22Rv1 (cell line): ENCODE measurements at regions not wholly inside any gene's neighbourhood (a gene's known extent, or its start where the extent isn't known, plus 50 kb on each side); places are given as distances from the start of the nearest gene placed in this dataset.
"Not testable (repeated sequence)": the region's sequence is repeated elsewhere in the genome, so short reads cannot be mapped to it uniquely, and the experiment has no call there.

Source experiments
- H3K27ac ChIP-seq: fragments of 450-650 bp; 2 replicates; pipeline ENCODE4 v1.5.1; 2017
- ZFX ChIP-seq: fragments of 450-650 bp; IDR thresholded peaks from 2 replicates; pipeline ENCODE4 v1.6.1; 2017; ENCODE audit warnings: antibody characterized with exemption, borderline replicate concordance
- TF ChIP-seq, protein P1 (sequence below): fragments of 450-650 bp; IDR thresholded peaks from 2 replicates; pipeline ENCODE4 v1.5.1; 2017; ENCODE audit warnings: mild to moderate bottlenecking

DNA sequence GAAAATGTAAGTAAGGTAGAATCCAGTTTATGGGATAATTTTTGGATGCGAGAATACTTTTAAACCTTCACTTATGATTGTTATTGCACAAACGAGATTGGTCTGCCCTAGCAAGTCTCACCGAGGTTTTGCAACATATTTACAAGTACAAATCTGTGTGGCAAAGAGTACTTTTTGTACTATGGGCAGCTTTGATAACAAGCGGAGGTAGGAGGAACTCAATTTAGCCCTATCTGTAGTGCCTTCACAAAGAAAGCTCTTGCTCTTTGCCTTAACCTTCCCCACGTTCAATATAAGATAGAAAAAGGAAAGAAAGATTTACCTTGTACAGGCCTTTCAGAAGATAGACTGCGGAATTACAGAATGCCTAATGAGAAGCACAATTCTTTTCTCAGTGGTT, 77.5 kb upstream of the HIVEP1 start:
- no peak overlapping the region for H3K27ac ChIP-seq
- TF ChIP-seq, protein P1, sequence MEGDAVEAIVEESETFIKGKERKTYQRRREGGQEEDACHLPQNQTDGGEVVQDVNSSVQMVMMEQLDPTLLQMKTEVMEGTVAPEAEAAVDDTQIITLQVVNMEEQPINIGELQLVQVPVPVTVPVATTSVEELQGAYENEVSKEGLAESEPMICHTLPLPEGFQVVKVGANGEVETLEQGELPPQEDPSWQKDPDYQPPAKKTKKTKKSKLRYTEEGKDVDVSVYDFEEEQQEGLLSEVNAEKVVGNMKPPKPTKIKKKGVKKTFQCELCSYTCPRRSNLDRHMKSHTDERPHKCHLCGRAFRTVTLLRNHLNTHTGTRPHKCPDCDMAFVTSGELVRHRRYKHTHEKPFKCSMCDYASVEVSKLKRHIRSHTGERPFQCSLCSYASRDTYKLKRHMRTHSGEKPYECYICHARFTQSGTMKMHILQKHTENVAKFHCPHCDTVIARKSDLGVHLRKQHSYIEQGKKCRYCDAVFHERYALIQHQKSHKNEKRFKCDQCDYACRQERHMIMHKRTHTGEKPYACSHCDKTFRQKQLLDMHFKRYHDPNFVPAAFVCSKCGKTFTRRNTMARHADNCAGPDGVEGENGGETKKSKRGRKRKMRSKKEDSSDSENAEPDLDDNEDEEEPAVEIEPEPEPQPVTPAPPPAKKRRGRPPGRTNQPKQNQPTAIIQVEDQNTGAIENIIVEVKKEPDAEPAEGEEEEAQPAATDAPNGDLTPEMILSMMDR: no peak
- no peak for TF ChIP-seq ZFX

DNA sequence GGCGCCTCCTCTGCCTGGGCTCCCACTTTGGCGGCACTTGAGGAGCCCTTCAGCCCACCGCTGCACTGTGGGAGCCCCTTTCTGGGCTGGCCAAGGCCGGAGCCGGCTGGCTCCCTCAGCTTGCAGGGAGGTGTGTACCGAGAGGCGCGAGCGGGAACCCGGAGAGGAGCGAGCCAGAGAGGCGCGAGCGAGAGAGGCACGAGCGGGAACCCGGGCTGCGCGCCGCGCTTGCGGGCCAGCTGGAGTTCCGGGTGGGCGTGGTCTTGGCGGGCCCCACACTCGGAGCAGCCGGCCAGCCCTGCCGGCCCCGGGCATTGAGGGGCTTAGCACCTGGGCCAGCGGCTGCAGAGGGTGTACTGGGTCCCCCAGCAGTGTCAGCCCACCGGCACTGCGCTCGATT, 79.2 kb upstream of the HIVEP1 start:
- H3K27ac ChIP-seq: not testable (repeated sequence)

DNA sequence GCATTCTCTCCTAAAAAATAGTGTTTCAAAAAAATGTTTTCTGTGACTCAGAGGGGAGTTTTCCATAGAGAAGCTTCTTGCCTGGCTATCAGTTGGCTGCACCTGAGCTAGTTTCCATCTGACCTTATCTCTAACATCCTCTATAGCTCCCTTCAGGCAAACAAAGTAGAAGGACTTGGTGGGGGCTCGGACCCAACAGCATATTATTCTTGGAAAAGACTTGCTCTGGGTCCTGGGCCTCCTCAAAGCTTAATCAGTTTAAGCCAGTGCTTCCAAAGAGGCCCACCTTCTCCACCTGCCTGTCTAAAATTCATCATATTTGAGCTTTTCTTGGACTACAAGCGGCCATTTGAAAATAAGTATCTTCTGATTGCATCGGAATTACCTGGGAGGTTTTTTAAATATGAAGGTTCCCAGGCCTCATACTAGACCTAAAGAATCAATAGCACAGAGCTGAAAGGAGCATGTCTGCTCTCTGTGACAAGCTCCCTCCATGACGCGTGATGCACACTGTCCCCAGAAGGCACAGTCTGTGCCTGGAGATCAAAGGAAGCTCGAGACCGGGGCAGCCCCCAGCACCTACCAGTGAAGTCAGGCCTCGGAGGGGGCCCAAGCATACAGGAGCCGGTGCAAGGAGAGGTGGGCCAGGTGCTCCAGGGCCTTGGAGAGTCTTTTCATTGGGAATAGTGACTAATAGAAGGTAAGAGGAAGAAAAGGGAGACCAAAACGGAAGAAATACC, 80.6 kb upstream of the HIVEP1 start:
- no peak overlapping the region for H3K27ac ChIP-seq
- TF ChIP-seq, protein P1: no peak
- TF ChIP-seq ZFX: no peak

DNA sequence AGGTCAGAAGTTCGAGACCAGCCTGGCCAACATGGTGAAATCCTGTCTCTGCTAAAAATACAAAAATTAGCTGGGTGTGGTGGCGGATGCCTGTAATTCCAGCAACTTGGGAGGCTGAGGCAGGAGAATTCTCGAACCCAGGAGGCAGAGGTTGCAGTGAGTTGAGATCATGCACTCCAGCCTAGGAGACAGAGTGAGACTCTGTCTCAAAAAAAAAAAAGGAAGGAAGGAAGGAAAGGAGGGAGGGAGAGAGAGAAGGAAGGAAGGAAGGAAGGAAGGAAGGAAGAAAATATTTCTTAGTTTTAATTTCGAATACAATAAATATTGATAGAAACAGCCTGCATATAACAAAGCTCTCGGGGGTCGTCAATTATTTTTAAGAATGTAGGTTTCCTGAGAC, 81.3 kb upstream of the HIVEP1 start:
- H3K27ac ChIP-seq: not testable (repeated sequence)

DNA sequence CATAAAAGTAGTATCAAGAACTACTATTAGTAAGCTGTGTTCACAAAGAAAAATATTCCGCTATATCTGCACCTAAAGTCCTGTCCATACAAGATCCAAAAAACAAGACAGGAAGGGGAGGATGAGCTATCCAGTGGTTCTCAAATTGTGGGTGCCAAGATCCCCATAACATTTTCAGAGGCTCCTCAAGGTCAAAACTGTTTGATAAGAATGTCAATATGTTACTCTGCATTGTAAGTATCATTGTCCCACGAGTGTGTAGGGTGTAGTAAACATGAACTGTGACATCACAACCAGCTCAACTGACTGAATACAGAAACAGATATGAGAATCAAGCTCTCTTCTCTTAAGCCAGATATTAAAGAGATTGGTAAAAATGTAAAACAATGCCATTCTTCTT, 81.9 kb upstream of the HIVEP1 start:
- TF ChIP-seq, protein P1: no peak
- TF ChIP-seq ZFX: no peak
- H3K27ac ChIP-seq: no peak overlapping the region

DNA sequence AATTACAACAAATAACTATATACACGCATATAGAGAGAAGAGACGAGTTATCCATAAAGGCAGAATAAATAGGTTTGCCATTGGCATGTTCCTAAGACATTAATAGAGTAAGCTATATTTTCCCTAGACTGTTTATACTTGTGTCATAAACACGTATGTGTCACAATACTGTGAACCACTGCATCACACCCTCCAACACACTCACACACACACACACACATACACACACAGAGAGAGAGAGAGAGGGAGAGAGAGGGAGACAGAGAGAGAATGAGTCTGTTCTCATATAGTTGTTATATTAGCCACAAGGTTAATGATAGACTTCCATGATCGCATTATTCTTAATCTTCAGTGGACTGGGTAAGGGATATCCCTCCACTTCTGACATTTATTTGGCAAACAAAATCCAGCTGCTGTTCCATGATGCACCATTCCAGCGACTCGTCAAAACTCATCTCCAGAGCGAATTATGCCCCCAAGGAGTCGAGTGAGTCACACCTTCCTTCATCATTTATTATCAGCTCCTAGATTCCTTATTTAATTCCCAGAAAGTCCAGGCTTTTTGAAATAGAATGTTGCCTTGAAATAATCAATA, 82.8 kb upstream of the HIVEP1 start:
- no peak overlapping the region for H3K27ac ChIP-seq
- TF ChIP-seq, protein P1: no peak
- TF ChIP-seq ZFX: no peak

DNA sequence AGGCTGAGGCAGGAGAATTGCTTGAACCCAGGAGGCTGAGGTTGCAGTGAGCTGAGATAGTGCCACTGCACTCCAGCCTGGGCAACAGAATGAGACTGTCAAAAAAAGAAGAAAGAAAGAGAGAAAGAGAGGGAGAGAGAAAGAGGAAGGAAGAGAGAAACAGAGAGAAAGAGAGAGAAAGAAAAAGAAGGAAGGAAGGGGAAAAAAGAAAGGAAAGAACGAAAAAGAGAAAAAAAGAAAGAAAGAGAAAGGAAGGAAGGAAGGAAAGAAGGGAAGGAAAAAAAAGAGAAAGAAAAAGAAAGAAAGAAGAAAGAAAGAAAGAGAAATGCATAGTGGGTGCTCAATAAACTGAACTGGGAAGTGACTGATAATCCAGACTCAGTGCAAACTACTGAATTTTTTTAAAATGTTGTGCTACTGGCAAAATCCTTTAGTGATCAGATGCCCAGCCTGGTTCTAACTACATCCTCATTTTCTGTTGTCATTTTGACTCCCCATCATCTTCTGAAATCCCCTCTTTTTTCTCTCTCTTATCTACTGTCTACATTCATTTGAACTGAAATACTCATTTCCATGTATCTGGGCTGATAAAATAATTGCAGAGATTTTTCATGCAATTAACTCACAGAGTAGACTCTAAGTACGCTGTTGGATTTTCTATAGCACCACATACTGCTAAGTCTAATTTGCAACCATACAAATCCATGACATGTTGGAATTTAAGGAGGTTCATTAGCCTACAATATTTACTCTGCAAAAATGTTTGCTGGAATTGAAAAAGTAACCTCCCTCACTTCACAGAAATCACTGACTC, 85.3 kb upstream of the HIVEP1 start:
- TF ChIP-seq ZFX: no peak
- TF ChIP-seq, protein P1: no peak

DNA sequence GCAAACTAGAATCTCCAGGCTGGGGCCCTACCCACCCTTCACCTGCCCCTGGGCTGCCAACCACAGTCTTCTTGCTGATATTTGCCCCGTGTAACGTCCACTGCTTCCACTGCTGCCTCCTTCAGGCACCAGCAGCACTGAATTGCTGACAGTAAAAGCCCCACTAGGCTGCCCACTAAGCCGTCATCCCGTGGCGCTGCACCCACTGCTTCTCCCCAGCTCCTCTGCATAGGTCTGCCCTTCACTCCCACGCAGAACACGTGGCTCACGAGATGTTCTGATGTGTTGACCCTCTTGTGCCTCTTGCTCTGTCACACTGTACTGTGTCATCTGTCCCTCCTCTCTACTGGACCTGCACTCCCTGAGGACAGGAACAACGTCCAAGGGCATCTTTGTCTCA, 86.3 kb upstream of the HIVEP1 start:
- TF ChIP-seq, protein P1: no peak
- no peak overlapping the region for H3K27ac ChIP-seq

More for the DNA sequence above, 85.3 kb upstream of the HIVEP1 start:
- no peak overlapping the region for H3K27ac ChIP-seq
